ENCODE measurements at regions not wholly inside any gene's neighbourhood (a gene's known extent, or its start where the extent isn't known, plus 50 kb on each side); places are given as distances from the start of the nearest gene placed in this dataset.

GRCh38 chr9:79056041-79056440 is 515.7 kb upstream of the TLE4 start:
- TF ChIP-seq, protein P1, sequence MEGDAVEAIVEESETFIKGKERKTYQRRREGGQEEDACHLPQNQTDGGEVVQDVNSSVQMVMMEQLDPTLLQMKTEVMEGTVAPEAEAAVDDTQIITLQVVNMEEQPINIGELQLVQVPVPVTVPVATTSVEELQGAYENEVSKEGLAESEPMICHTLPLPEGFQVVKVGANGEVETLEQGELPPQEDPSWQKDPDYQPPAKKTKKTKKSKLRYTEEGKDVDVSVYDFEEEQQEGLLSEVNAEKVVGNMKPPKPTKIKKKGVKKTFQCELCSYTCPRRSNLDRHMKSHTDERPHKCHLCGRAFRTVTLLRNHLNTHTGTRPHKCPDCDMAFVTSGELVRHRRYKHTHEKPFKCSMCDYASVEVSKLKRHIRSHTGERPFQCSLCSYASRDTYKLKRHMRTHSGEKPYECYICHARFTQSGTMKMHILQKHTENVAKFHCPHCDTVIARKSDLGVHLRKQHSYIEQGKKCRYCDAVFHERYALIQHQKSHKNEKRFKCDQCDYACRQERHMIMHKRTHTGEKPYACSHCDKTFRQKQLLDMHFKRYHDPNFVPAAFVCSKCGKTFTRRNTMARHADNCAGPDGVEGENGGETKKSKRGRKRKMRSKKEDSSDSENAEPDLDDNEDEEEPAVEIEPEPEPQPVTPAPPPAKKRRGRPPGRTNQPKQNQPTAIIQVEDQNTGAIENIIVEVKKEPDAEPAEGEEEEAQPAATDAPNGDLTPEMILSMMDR (IDR thresholded peaks at IDR 0.05): no peak
- TF ChIP-seq POLR2A (IDR thresholded peaks at IDR 0.05): no peak

Data from uterus (tissue), 2 donors.